GM12865 (cell line): ENCODE measurements at regions not wholly inside any gene's neighbourhood (a gene's known extent, or its start where the extent isn't known, plus 50 kb on each side); places are given as distances from the start of the nearest gene placed in this dataset.

Experiments
- DNase-seq: peaks from one replicate; pipeline ENCODE4 v3.0.0; 2010; ENCODE audit warnings: low read depth
- H3K4me3 ChIP-seq: 2 replicates; pipeline ENCODE4 v1.5.1; 2011; ENCODE audit warnings: mild to moderate bottlenecking, low read depth, low read length, control low read depth
- CTCF ChIP-seq: IDR thresholded peaks from 2 replicates; pipeline ENCODE4 v1.5.1; 2011; ENCODE audit warnings: low read length, control low read depth, low read depth, inconsistent platforms; ENCODE audit not compliant: insufficient read depth; ENCODE audit errors: missing control alignments

- DNase-seq: no peak
- TF ChIP-seq CTCF: no peak
- no peak overlapping the region for H3K4me3 ChIP-seq
These were observed 740.5 kb upstream of the EEF2KMT start for GRCh38 chr16:5838071-5838470.

GRCh38 chr16:5837007-5837670, 739.5 kb upstream of the EEF2KMT start:
- no peak for DNase-seq

GRCh38 chr16:5835876-5836275, 738.3 kb upstream of the EEF2KMT start:
- DNase-seq: no peak
- H3K4me3 ChIP-seq: no peak overlapping the region
- no peak for TF ChIP-seq CTCF

More at GRCh38 chr16:5837007-5837670, 739.5 kb upstream of the EEF2KMT start:
- no peak for TF ChIP-seq CTCF
- no peak overlapping the region for H3K4me3 ChIP-seq

GRCh38 chr16:5826332-5826731, 728.7 kb upstream of the EEF2KMT start:
- TF ChIP-seq CTCF: no peak
- no peak overlapping the region for H3K4me3 ChIP-seq
- no peak for DNase-seq

- no peak for TF ChIP-seq CTCF
- DNase-seq: no peak
These were observed 722.9 kb upstream of the EEF2KMT start for GRCh38 chr16:5820472-5820871.

GRCh38 chr16:5815570-5816237, 718.1 kb upstream of the EEF2KMT start:
- H3K4me3 ChIP-seq: no peak overlapping the region
- DNase-seq: no peak
- TF ChIP-seq CTCF: no peak

More at GRCh38 chr16:5820472-5820871, 722.9 kb upstream of the EEF2KMT start:
- no peak overlapping the region for H3K4me3 ChIP-seq
